Left lung (tissue), 4 donors: ENCODE measurements at regions not wholly inside any gene's neighbourhood (a gene's known extent, or its start where the extent isn't known, plus 50 kb on each side); places are given as distances from the start of the nearest gene placed in this dataset.

Source experiments
- ATAC-seq: fragments of 200-7000 bp; cut with Tn5 transposase; one replicate; pipeline ENCODE4 v1.9.1; 2020; ENCODE audit warnings: moderate library complexity
- DNase-seq, 4 donors: peaks; one replicate each; pipeline ENCODE4 v3.0.0-alpha.2; 2013 to 2020
- H3K27ac ChIP-seq, 2 donors: fragments of 200-600 bp; sonication (generic) in 1 of 2; one replicate each; pipeline versions ENCODE4 v1.5.0 to v1.8.0; 2020 to 2021
- H3K27me3 ChIP-seq, 2 donors: fragments of 200-600 bp; sonication (generic) in 1 of 2; one replicate each; pipeline versions ENCODE4 v1.5.0 to v1.8.0; 2020 to 2021
- H3K36me3 ChIP-seq, 2 donors: fragments of 200-600 bp; sonication (generic) in 1 of 2; one replicate each; pipeline versions ENCODE4 v1.5.0 to v1.8.0; 2020 to 2021
- H3K4me1 ChIP-seq, 2 donors: fragments of 200-600 bp; one replicate each; pipeline ENCODE4 v1.8.0; 2021
- H3K4me3 ChIP-seq, 2 donors: fragments of 200-600 bp; sonication (generic) in 1 of 2; one replicate each; pipeline versions ENCODE4 v1.5.0 to v1.8.0; 2020 to 2021; ENCODE audit warnings: mild to moderate bottlenecking in 1 of 2
- H3K9me3 ChIP-seq, 2 donors: fragments of 200-600 bp; sonication (generic) in 1 of 2; one replicate each; pipeline versions ENCODE4 v1.5.0 to v1.8.0; 2020 to 2021
- intact Hi-C, 2 donors: fragments of 100-400 bp; cut with DNase I; formaldehyde crosslinking; loops; one replicate each; pipeline versions ENCODE4 v1.11.2 to v1.14.2; 2022
- TF ChIP-seq, protein P1 (sequence below), 2 donors: fragments of 200-600 bp; sonication (generic) in 1 of 2; IDR thresholded peaks; one replicate each; pipeline versions ENCODE4 v1.5.0 to v1.8.0; 2021; ENCODE audit warnings: antibody characterized with exemption in 2 of 2
- donor health status: DM: no; HTN: yes; CAD: no.
- donor health status: DM: no; HTN: no; CAD: no.

DNA sequence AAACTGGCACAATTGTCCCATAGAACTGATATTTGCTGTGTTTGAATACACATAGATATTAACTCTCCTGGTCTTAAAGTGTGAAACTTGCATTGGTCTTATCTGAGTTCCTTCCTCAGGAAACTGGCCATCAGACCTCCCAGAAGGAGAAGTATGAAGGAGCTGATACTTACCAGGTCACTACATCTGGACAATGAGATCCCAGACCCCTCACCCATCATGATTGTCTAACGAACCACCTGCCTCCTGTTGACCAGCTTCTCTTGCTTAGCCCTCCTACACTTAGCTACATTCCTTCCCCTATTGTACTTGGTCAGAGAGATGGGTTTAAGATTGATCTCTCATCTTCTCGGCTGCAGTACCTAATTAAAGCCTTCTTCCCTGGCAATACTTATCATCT, 413.3 kb downstream of the KCTD12 start:
- H3K36me3 ChIP-seq: no peaks in the 10 kb centered on the region
- no peaks in the 10 kb centered on the region for H3K9me3 ChIP-seq
- no peak for ATAC-seq
- no peak overlapping the region for H3K4me3 ChIP-seq
- no peak overlapping the region for H3K27ac ChIP-seq
- intact Hi-C loops: loop anchor here in 1 of 2 donors (5.0 to 10.0 kb wide), 2 partner anchors 596 to 778 kb away; no protein-coding TSS in a partner anchor
- no peaks in the 10 kb centered on the region for H3K27me3 ChIP-seq
- TF ChIP-seq, protein P1, sequence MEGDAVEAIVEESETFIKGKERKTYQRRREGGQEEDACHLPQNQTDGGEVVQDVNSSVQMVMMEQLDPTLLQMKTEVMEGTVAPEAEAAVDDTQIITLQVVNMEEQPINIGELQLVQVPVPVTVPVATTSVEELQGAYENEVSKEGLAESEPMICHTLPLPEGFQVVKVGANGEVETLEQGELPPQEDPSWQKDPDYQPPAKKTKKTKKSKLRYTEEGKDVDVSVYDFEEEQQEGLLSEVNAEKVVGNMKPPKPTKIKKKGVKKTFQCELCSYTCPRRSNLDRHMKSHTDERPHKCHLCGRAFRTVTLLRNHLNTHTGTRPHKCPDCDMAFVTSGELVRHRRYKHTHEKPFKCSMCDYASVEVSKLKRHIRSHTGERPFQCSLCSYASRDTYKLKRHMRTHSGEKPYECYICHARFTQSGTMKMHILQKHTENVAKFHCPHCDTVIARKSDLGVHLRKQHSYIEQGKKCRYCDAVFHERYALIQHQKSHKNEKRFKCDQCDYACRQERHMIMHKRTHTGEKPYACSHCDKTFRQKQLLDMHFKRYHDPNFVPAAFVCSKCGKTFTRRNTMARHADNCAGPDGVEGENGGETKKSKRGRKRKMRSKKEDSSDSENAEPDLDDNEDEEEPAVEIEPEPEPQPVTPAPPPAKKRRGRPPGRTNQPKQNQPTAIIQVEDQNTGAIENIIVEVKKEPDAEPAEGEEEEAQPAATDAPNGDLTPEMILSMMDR (IDR thresholded peaks at IDR 0.05): no peak
- no peak for DNase-seq
- peaks cover 0 to 6% of the 10 kb centered on the region in 2 donors for H3K4me1 ChIP-seq

DNA sequence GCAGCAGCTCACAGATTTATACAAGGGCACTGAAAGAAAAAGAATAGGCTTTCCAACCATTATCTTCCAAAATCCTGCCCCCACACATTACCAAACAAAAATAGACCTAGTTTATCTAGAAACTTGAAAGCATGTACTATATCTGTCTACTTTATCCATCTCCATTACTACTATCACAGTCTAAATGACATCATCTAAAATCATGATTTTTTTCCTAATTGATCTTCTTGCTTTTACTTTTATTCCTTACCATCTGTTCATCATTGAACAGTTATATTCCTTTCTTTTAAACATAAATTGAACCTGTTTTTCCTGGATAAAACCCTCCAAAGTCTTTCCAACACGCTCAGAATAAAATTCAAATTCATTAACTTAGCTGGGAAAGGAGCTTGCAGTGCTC, 414.7 kb downstream of the KCTD12 start:
- intact Hi-C loops: loop anchor here in 1 of 2 donors (5.0 to 10.0 kb wide), 2 partner anchors 594 to 777 kb away; no protein-coding TSS in a partner anchor
- Histone ChIP-seq H3K36me3 (no peaks in the 10 kb centered on the region), H3K27me3 (no peaks in the 10 kb centered on the region), H3K9me3 (no peaks in the 10 kb centered on the region), H3K27ac (no peak overlapping the region), H3K4me1 (peaks cover 0 to 6% of the 10 kb centered on the region in 2 donors), H3K4me3 (no peak overlapping the region)
- DNase-seq: no peak
- TF ChIP-seq, protein P1 (IDR thresholded peaks at IDR 0.05): no peak
- no peak for ATAC-seq

DNA sequence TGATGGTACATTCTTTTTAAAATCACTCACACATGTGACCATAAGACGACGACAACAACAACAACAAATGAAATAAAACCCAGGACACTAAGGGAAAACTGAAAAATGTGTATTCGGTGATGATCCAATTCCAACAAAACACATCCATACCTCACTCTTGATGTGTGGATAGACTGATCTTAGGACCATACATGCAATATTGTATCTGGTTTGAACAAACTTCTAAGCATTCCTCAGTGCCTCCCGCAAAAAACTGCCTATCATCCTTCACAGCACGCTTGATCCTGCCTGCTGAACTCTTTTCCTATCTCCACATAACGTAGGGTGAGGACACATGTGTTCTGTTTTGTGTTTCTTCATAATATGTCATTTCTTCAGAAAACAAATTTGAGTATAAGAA, 415.2 kb downstream of the KCTD12 start:
- Histone ChIP-seq H3K27me3 (no peaks in the 10 kb centered on the region), H3K27ac (no peak overlapping the region), H3K4me1 (peaks cover 0 to 6% of the 10 kb centered on the region in 2 donors), H3K9me3 (no peaks in the 10 kb centered on the region), H3K36me3 (no peaks in the 10 kb centered on the region), H3K4me3 (no peak overlapping the region)
- intact Hi-C loops: loop anchor here in 1 of 2 donors (5.0 to 10.0 kb wide), 2 partner anchors 594 to 776 kb away; no protein-coding TSS in a partner anchor
- no peak for ATAC-seq
- DNase-seq: no peak
- TF ChIP-seq, protein P1 (IDR thresholded peaks at IDR 0.05): no peak

DNA sequence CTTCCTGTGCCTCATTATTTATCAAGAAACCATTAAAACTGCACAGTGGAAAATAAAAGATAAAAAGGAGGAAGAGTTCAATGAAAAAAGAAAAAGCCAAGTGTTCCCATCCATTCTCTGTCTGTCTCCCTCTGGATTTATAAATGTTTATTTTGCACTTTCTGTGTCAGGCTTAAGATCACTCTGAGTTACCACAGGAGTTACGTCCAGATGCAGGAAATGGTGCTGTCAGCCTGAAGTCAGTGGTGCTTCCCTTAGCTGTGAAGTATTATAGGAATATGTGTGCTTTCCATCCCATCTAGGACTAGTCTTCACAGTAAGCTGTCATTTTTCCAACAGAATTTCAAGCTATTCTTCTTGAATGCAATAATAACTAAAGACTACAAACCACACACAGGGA, 420.2 kb downstream of the KCTD12 start:
- no peak for ATAC-seq

DNA sequence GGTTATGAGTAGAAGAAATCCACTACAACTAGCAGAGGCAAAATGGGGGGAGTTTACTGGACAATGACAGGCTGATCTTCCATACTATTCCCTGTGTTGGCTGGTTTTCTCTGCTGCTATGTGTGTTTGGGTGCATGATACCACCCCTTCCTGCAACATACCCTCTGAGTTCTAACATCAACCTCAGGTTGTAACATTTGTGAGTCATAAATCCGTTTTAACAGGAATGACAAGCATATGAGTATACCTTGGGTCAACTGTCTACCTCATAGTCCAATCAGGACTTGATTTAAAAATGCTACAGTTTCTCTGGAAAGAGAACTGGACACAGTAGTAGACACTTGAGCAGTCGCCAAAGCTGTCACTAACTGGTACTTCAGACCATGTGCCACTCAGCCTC, 422.9 kb downstream of the KCTD12 start:
- TF ChIP-seq, protein P1 (IDR thresholded peaks at IDR 0.05): no peak
- DNase-seq (no peak), ATAC-seq (no peak)
- Histone ChIP-seq H3K9me3 (no peaks in the 10 kb centered on the region), H3K27me3 (no peaks in the 10 kb centered on the region), H3K4me3 (no peak overlapping the region), H3K27ac (no peak overlapping the region), H3K4me1 (no peaks in the 10 kb centered on the region), H3K36me3 (no peaks in the 10 kb centered on the region)
- intact Hi-C loops: no loop called here

More for the DNA sequence above, 420.2 kb downstream of the KCTD12 start:
- no peak overlapping the region for H3K27ac ChIP-seq
- intact Hi-C loops: no loop called here
- TF ChIP-seq, protein P1 (IDR thresholded peaks at IDR 0.05): no peak
- H3K4me1 ChIP-seq: no peaks in the 10 kb centered on the region
- no peaks in the 10 kb centered on the region for H3K36me3 ChIP-seq
- no peak overlapping the region for H3K4me3 ChIP-seq
- no peak for DNase-seq
- no peaks in the 10 kb centered on the region for H3K27me3 ChIP-seq
- no peaks in the 10 kb centered on the region for H3K9me3 ChIP-seq
